Mammary epithelial cell (primary cell): ENCODE measurements at regions not wholly inside any gene's neighbourhood (a gene's known extent, or its start where the extent isn't known, plus 50 kb on each side); places are given as distances from the start of the nearest gene placed in this dataset.
"Not testable (repeated sequence)": the region's sequence is repeated elsewhere in the genome, so short reads cannot be mapped to it uniquely, and the experiment has no call there.

Experiments used
- EZH2 ChIP-seq: IDR thresholded peaks from 2 replicates; pipeline ENCODE4 v1.6.1; 2012; ENCODE audit warnings: low read length, inconsistent platforms, borderline replicate concordance
- TF ChIP-seq, protein P1 (sequence below), 2 donors: IDR thresholded peaks in 1 of 2; conservative IDR thresholded peaks in 1 of 2; 2 replicates each; pipeline ENCODE4 v1.5.1; 2011 to 2012; ENCODE audit warnings: inconsistent platforms in 2 of 2, low read length in 2 of 2, mild to moderate bottlenecking in 2 of 2, control low read depth in 1 of 2, low read depth in 1 of 2; ENCODE audit not compliant: insufficient read depth in 1 of 2; ENCODE audit errors: extremely low read depth in 1 of 2

DNA sequence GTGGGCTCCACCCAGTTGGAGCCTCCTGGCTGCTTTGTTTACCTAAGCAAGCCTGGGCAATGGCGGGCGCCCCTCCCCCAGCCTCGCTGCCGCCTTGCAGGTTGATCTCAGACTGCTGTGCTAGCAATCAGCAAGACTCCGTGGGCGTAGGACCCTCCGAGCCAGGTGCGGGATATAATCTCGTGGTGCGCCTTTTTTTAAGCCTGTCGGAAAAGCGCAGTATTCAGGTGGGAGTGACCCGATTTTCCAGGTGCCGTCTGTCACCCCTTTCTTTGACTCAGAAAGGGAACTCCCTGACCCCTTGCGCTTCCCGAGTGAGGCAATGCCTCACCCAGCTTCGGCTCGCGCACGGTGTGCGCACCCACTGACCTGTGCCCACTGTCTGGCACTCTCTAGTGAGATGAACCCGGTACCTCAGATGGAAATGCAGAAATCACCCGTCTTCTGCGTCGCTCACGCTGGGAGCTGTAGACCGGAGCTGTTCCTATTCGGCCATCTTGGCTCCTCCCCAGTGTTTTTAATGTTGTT is 144.9 kb upstream of the SMIM30 start:
- TF ChIP-seq, protein P1, sequence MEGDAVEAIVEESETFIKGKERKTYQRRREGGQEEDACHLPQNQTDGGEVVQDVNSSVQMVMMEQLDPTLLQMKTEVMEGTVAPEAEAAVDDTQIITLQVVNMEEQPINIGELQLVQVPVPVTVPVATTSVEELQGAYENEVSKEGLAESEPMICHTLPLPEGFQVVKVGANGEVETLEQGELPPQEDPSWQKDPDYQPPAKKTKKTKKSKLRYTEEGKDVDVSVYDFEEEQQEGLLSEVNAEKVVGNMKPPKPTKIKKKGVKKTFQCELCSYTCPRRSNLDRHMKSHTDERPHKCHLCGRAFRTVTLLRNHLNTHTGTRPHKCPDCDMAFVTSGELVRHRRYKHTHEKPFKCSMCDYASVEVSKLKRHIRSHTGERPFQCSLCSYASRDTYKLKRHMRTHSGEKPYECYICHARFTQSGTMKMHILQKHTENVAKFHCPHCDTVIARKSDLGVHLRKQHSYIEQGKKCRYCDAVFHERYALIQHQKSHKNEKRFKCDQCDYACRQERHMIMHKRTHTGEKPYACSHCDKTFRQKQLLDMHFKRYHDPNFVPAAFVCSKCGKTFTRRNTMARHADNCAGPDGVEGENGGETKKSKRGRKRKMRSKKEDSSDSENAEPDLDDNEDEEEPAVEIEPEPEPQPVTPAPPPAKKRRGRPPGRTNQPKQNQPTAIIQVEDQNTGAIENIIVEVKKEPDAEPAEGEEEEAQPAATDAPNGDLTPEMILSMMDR (conservative IDR thresholded peaks at IDR 0.05 in 1 of 2, IDR thresholded peaks at IDR 0.05 in 1 of 2; ENCODE audit: extremely low read depth in 1 of 2, insufficient read depth in 1 of 2, low read depth in 1 of 2, low read length in 2 of 2): not testable (repeated sequence)
- TF ChIP-seq EZH2: not testable (repeated sequence)
